ENCODE measurements at regions not wholly inside any gene's neighbourhood (a gene's known extent, or its start where the extent isn't known, plus 50 kb on each side); places are given as distances from the start of the nearest gene placed in this dataset.

- no peak for TF ChIP-seq ESRRA (IDR thresholded peaks at IDR 0.05; ENCODE audit: borderline replicate concordance, low read length)
- no peak for TF ChIP-seq POLR2A (IDR thresholded peaks at IDR 0.05; ENCODE audit: low read length)
Measured at GRCh38 chr17:71528210-71528609, 592.6 kb upstream of the SOX9 start.
